Liver (tissue), 8 donors: ENCODE measurements at regions not wholly inside any gene's neighbourhood (a gene's known extent, or its start where the extent isn't known, plus 50 kb on each side); places are given as distances from the start of the nearest gene placed in this dataset.

ENCODE experiments used
- DNase-seq: peaks from one replicate; pipeline ENCODE4 v3.0.0-alpha.2; 2017; ENCODE audit warnings: low spot score
- H3K27ac ChIP-seq, 2 donors: one replicate each; pipeline ENCODE4 v1.7.0; 2013; ENCODE audit warnings: inconsistent platforms in 2 of 2, low read length in 2 of 2, control low read depth in 1 of 2, low read depth in 1 of 2, mild to moderate bottlenecking in 1 of 2
- H3K27me3 ChIP-seq, 4 donors: one replicate each; pipeline versions ENCODE4 v1.6.1 to v1.7.0; 2013; ENCODE audit warnings: low read length in 3 of 4, inconsistent platforms in 1 of 4, mild to moderate bottlenecking in 1 of 4, moderate library complexity in 1 of 4; ENCODE audit not compliant: control insufficient read depth in 4 of 4, insufficient read depth in 4 of 4
- H3K36me3 ChIP-seq, 4 donors: one replicate each; pipeline versions ENCODE4 v1.6.1 to v1.7.0; 2013; ENCODE audit warnings: low read length in 3 of 4, mild to moderate bottlenecking in 3 of 4, low read depth in 1 of 4, moderate library complexity in 1 of 4; ENCODE audit not compliant: control insufficient read depth in 4 of 4, insufficient read depth in 3 of 4
- H3K4me1 ChIP-seq, 4 donors: one replicate each; pipeline versions ENCODE4 v1.6.1 to v1.7.0; 2013; ENCODE audit warnings: low read length in 3 of 4, mild to moderate bottlenecking in 3 of 4, moderate library complexity in 1 of 4; ENCODE audit not compliant: control insufficient read depth in 4 of 4, insufficient read depth in 4 of 4
- H3K4me3 ChIP-seq, 3 donors: one replicate each; pipeline versions ENCODE4 v1.6.1 to v1.7.0; 2013; ENCODE audit warnings: low read length in 3 of 3, control low read depth in 1 of 3, low read depth in 1 of 3, mild to moderate bottlenecking in 1 of 3
- H3K9ac ChIP-seq, 2 donors: one replicate each; pipeline ENCODE4 v1.7.0; 2013; ENCODE audit warnings: low read length in 2 of 2, mild to moderate bottlenecking in 2 of 2, moderate library complexity in 2 of 2, control low read depth in 1 of 2, low read depth in 1 of 2
- H3K9me3 ChIP-seq, 4 donors: one replicate each; pipeline versions ENCODE4 v1.6.1 to v1.7.0; 2013; ENCODE audit warnings: low read length in 3 of 4; ENCODE audit not compliant: control insufficient read depth in 4 of 4
- CTCF ChIP-seq: fragments of 150-350 bp; IDR thresholded peaks from 2 replicates; pipeline ENCODE4 v1.5.1; 2017; ENCODE audit warnings: improper control_type of control experiment, low read depth, low read length; ENCODE audit not compliant: missing input control
- EGR1 ChIP-seq, 2 donors: IDR thresholded peaks; 2 replicates each; pipeline ENCODE4 v1.6.1; 2016 to 2018; ENCODE audit warnings: antibody characterized with exemption in 2 of 2, low read depth in 2 of 2
- FOXA1 ChIP-seq: IDR thresholded peaks from 2 replicates; pipeline ENCODE4 v1.6.1; 2016; ENCODE audit warnings: antibody characterized with exemption
- FOXA2 ChIP-seq: IDR thresholded peaks from 2 replicates; pipeline ENCODE4 v1.6.1; 2016; ENCODE audit warnings: antibody characterized with exemption
- GABPA ChIP-seq, 2 donors: IDR thresholded peaks in 1 of 2; conservative IDR thresholded peaks in 1 of 2; 2 replicates each; pipeline ENCODE4 v1.6.1; 2016; ENCODE audit warnings: antibody characterized with exemption in 2 of 2, mild to moderate bottlenecking in 1 of 2, moderate library complexity in 1 of 2
- HNF4G ChIP-seq: IDR thresholded peaks from 2 replicates; pipeline ENCODE4 v1.6.1; 2016; ENCODE audit warnings: antibody characterized with exemption
- JUND ChIP-seq, 2 donors: IDR thresholded peaks; 2 replicates each; pipeline ENCODE4 v1.6.1; 2016; ENCODE audit warnings: antibody characterized with exemption in 2 of 2
- MAX ChIP-seq: IDR thresholded peaks from 2 replicates; pipeline ENCODE4 v1.6.1; 2016; ENCODE audit warnings: antibody characterized with exemption
- NR2F2 ChIP-seq: IDR thresholded peaks from 2 replicates; pipeline ENCODE4 v1.6.1; 2016; ENCODE audit warnings: antibody characterized with exemption
- RAD21 ChIP-seq, 2 donors: IDR thresholded peaks; 2 replicates each; pipeline ENCODE4 v1.6.1; 2016; ENCODE audit warnings: antibody characterized with exemption in 2 of 2, mild to moderate bottlenecking in 2 of 2
- REST ChIP-seq: IDR thresholded peaks from 2 replicates; pipeline ENCODE4 v1.6.1; 2016; ENCODE audit warnings: antibody characterized with exemption, mild to moderate bottlenecking
- RXRA ChIP-seq, 2 donors: IDR thresholded peaks; 2 replicates each; pipeline ENCODE4 v1.6.1; 2017 to 2018; ENCODE audit warnings: antibody characterized with exemption in 2 of 2, mild to moderate bottlenecking in 1 of 2
- SP1 ChIP-seq: IDR thresholded peaks from 2 replicates; pipeline ENCODE4 v1.6.1; 2018; ENCODE audit warnings: antibody characterized with exemption, mild to moderate bottlenecking
- TAF1 ChIP-seq: conservative IDR thresholded peaks from 2 replicates; pipeline ENCODE4 v1.6.1; 2016; ENCODE audit warnings: antibody characterized with exemption, mild to moderate bottlenecking
- YY1 ChIP-seq: IDR thresholded peaks from 2 replicates; pipeline ENCODE4 v1.6.1; 2016; ENCODE audit warnings: antibody characterized with exemption, mild to moderate bottlenecking
- ZBTB33 ChIP-seq: IDR thresholded peaks from 2 replicates; pipeline ENCODE4 v1.6.1; 2016; ENCODE audit warnings: antibody characterized with exemption
- WGBS: extraction: QIAGEN DNeasy Blood & Tissue Kit; methylation state at CpG from one replicate; pipeline ENCODE4 v1.1.7; 2013; 5-methylcytosine and 5-hydroxymethylcytosine counted together
- donor health status: healthy.
- donor health status: healthy.
- donor health status: healthy.
- donor health status: healthy.
- donor health status: healthy.

GRCh38 chr3:10582733-10583132 lies 77.3 kb upstream of the ATP2B2 start:
- no peak for TF ChIP-seq YY1
- WGBS = 66% methylated on average over 3 of the region's 3 CpGs
- H3K9ac ChIP-seq = no peak overlapping the region
- no peaks in the 10 kb centered on the region for H3K36me3 ChIP-seq
- no peak overlapping the region for H3K4me3 ChIP-seq
- no peaks in the 10 kb centered on the region for H3K9me3 ChIP-seq
- H3K27ac ChIP-seq = no peak overlapping the region
- H3K4me1 ChIP-seq = peaks cover 4 to 24% (median 18%) of the 10 kb centered on the region in 4 donors
- H3K27me3 ChIP-seq = no peaks in the 10 kb centered on the region
- DNase-seq = no peak

- TF ChIP-seq SP1 (no peak), GABPA (IDR thresholded peaks at IDR 0.05 in 1 of 2, conservative IDR thresholded peaks at IDR 0.05 in 1 of 2) (no peak), REST (no peak), RAD21 (IDR thresholded peaks at IDR 0.05) (no peak), RXRA (IDR thresholded peaks at IDR 0.05) (no peak), FOXA1 (no peak), JUND (IDR thresholded peaks at IDR 0.05) (no peak), HNF4G (no peak), TAF1 (no peak), CTCF (no peak)
- H3K4me1 ChIP-seq = peaks cover 4 to 24% (median 18%) of the 10 kb centered on the region in 4 donors
These were observed 78.7 kb upstream of the ATP2B2 start for GRCh38 chr3:10583798-10584708.

GRCh38 chr3:10585945-10586344 lies 80.6 kb upstream of the ATP2B2 start:
- Histone ChIP-seq H3K4me1 (peaks cover 4 to 22% (median 16%) of the 10 kb centered on the region in 4 donors), H3K36me3 (no peaks in the 10 kb centered on the region), H3K27me3 (no peaks in the 10 kb centered on the region), H3K4me3 (no peak overlapping the region), H3K27ac (no peak overlapping the region), H3K9me3 (no peaks in the 10 kb centered on the region), H3K9ac (no peak overlapping the region)
- WGBS = 64% methylated on average over 1 of the region's 1 CpG
- DNase-seq = no peak
- no peak for TF ChIP-seq FOXA1
- TF ChIP-seq NR2F2 = no peak
- no peak for TF ChIP-seq FOXA2
- TF ChIP-seq HNF4G = no peak
- TF ChIP-seq GABPA (IDR thresholded peaks at IDR 0.05 in 1 of 2, conservative IDR thresholded peaks at IDR 0.05 in 1 of 2) = no peak
- no peak for TF ChIP-seq TAF1
- no peak for TF ChIP-seq ZBTB33
- no peak for TF ChIP-seq RXRA (IDR thresholded peaks at IDR 0.05)
- TF ChIP-seq EGR1 (IDR thresholded peaks at IDR 0.05; ENCODE audit: low read depth in 2 of 2) = no peak
- TF ChIP-seq REST = no peak
- TF ChIP-seq JUND (IDR thresholded peaks at IDR 0.05) = no peak
- TF ChIP-seq MAX = no peak

More at GRCh38 chr3:10583798-10584708, 78.7 kb upstream of the ATP2B2 start:
- Histone ChIP-seq H3K4me3 (no peak overlapping the region), H3K36me3 (no peaks in the 10 kb centered on the region), H3K27ac (no peak overlapping the region), H3K9me3 (no peaks in the 10 kb centered on the region), H3K9ac (no peak overlapping the region), H3K27me3 (no peaks in the 10 kb centered on the region)
- DNase-seq = no peak
- 74% methylated on average over 13 of the region's 13 CpGs for WGBS
